DOHH2 (cell line): ENCODE measurements at regions not wholly inside any gene's neighbourhood (a gene's known extent, or its start where the extent isn't known, plus 50 kb on each side); places are given as distances from the start of the nearest gene placed in this dataset.
"Not testable (repeated sequence)": the region's sequence is repeated elsewhere in the genome, so short reads cannot be mapped to it uniquely, and the experiment has no call there.

ENCODE experiments used
- CTCF ChIP-seq: fragments of 200-600 bp; sonication (generic); IDR thresholded peaks from one replicate; pipeline ENCODE4 v1.5.1; 2014; ENCODE audit warnings: antibody characterized with exemption, mild to moderate bottlenecking, low read depth, low read length; ENCODE audit not compliant: poor library complexity, severe bottlenecking
- EZH2phosphoT487 ChIP-seq: fragments of 200-600 bp; sonication (generic); IDR thresholded peaks from 2 replicates; pipeline ENCODE4 v1.6.1; 2017; ENCODE audit warnings: borderline replicate concordance, mild to moderate bottlenecking, antibody characterized with exemption, low read length, moderate library complexity, mixed read lengths

GRCh38 chr1:182221990-182222389 is 160.5 kb upstream of the ZNF648 start:
- TF ChIP-seq CTCF, EZH2phosphoT487: not testable (repeated sequence)
